Mesendoderm (in vitro differentiated cells): ENCODE measurements at regions not wholly inside any gene's neighbourhood (a gene's known extent, or its start where the extent isn't known, plus 50 kb on each side); places are given as distances from the start of the nearest gene placed in this dataset. TPM values are rescaled to one million over a fixed set of nuclear protein-coding genes. Genes with fewer than 3 reads are reported as not detected.

ENCODE experiments used
- DNase-seq: peaks from one replicate; pipeline ENCODE4 v3.0.0; 2013
- H2AK5ac ChIP-seq: 2 replicates; pipeline ENCODE4 v1.6.1; 2013; ENCODE audit warnings: low read length, inconsistent platforms
- H2BK120ac ChIP-seq: 2 replicates; pipeline ENCODE4 v1.6.1; 2013; ENCODE audit warnings: low read depth, mild to moderate bottlenecking, low read length, moderate library complexity, mixed read lengths
- H2BK15ac ChIP-seq: replicated peaks from 2 replicates; pipeline ENCODE4 v1.6.1; 2013; ENCODE audit warnings: low read depth, mild to moderate bottlenecking, moderate library complexity
- H2BK5ac ChIP-seq: 2 replicates; pipeline ENCODE4 v1.6.1; 2013; ENCODE audit warnings: low read length, inconsistent platforms
- H3K18ac ChIP-seq: 2 replicates; pipeline ENCODE4 v1.6.1; 2013; ENCODE audit warnings: mild to moderate bottlenecking, low read length, mixed read lengths
- H3K23ac ChIP-seq: one replicate; pipeline ENCODE4 v1.6.1; 2013; ENCODE audit warnings: low read length
- H3K27ac ChIP-seq: 2 replicates; pipeline ENCODE4 v1.5.1; 2013; ENCODE audit warnings: low read depth, mild to moderate bottlenecking, inconsistent platforms, low read length, moderate library complexity
- H3K27me3 ChIP-seq: 2 replicates; pipeline ENCODE4 v1.6.1; 2013; ENCODE audit warnings: low read length, control low read depth, mild to moderate bottlenecking, inconsistent platforms; ENCODE audit not compliant: insufficient read depth, poor library complexity
- H3K36me3 ChIP-seq: 2 replicates; pipeline ENCODE4 v1.6.1; 2013; ENCODE audit warnings: low read length, inconsistent platforms; ENCODE audit not compliant: control insufficient read depth, insufficient read depth
- H3K4ac ChIP-seq: one replicate; pipeline ENCODE4 v1.6.1; 2013; ENCODE audit warnings: low read depth, mild to moderate bottlenecking, low read length, moderate library complexity
- H3K4me1 ChIP-seq: 2 replicates; pipeline ENCODE4 v1.6.1; 2013; ENCODE audit warnings: low read depth, low read length, inconsistent platforms; ENCODE audit not compliant: control insufficient read depth
- H3K4me2 ChIP-seq: 2 replicates; pipeline ENCODE4 v1.6.1; 2013; ENCODE audit warnings: low read length
- H3K4me3 ChIP-seq: 2 replicates; pipeline ENCODE4 v1.5.1; 2013; ENCODE audit warnings: mild to moderate bottlenecking, low read length
- H3K56ac ChIP-seq: one replicate; pipeline ENCODE4 v1.6.1; 2013; ENCODE audit warnings: low read length
- H3K79me1 ChIP-seq: 2 replicates; pipeline ENCODE4 v1.6.1; 2013; ENCODE audit warnings: low read length, inconsistent platforms
- H3K79me2 ChIP-seq: 2 replicates; pipeline ENCODE4 v1.6.1; 2013; ENCODE audit warnings: mild to moderate bottlenecking, low read length; ENCODE audit not compliant: control insufficient read depth, insufficient read depth
- H3K9ac ChIP-seq: 2 replicates; pipeline ENCODE4 v1.6.1; 2013; ENCODE audit warnings: low read length, inconsistent platforms
- H4K5ac ChIP-seq: one replicate; pipeline ENCODE4 v1.6.1; 2013; ENCODE audit warnings: low read length
- H4K8ac ChIP-seq: one replicate; pipeline ENCODE4 v1.6.1; 2013; ENCODE audit warnings: low read depth, mild to moderate bottlenecking, control low read depth, low read length, moderate library complexity
- WGBS: extraction: QIAGEN DNeasy Blood & Tissue Kit; methylation state at CpG from one replicate; pipeline ENCODE4 v1.1.7; 2013; ENCODE audit warnings: low lambda C conversion rate, missing lambda C conversion rate; ENCODE audit not compliant: insufficient coverage; ENCODE audit errors: extremely low coverage; 5-methylcytosine and 5-hydroxymethylcytosine counted together
- small RNA-seq: library from polyadenylated mRNA; stranded (forward); fragments of <200 nt; extraction: miRNeasy Mini kit (QIAGEN cat#:217004); gene quantifications from one replicate; pipeline ENCODE3, GENCODE V24; 2013; ENCODE audit not compliant: insufficient read depth

- Histone ChIP-seq H3K79me1 (no peaks in the 10 kb centered on the region), H3K79me2 (no peaks in the 10 kb centered on the region), H2BK120ac (no peak overlapping the region), H3K18ac (no peak overlapping the region), H2BK15ac (no peak overlapping the region), H3K4me1 (peaks cover 3% of the 10 kb centered on the region), H3K27me3 (no peaks in the 10 kb centered on the region), H3K36me3 (no peaks in the 10 kb centered on the region), H2AK5ac (no peak overlapping the region), H3K9ac (no peak overlapping the region), H3K27ac (no peak overlapping the region), H2BK5ac (no peak overlapping the region), H3K56ac (no peak overlapping the region), H3K4ac (no peak overlapping the region), H3K4me3 (no peak overlapping the region), H4K5ac (no peak overlapping the region), H3K4me2 (no peak overlapping the region), H4K8ac (no peak overlapping the region), H3K23ac (no peak overlapping the region)
- no CpG with 5 or more reads among the region's 2 CpGs for WGBS
- DNase-seq: no peak
Measured at GRCh38 chr6:43837507-43837906, 67.5 kb downstream of the VEGFA start.

GRCh38 chr6:43836507-43837240, 66.7 kb downstream of the VEGFA start:
- no CpG with 5 or more reads among the region's 7 CpGs for WGBS
- peaks cover 3% of the 10 kb centered on the region for H3K4me1 ChIP-seq
- DNase-seq: no peak

More at GRCh38 chr6:43836507-43837240, 66.7 kb downstream of the VEGFA start:
- no peaks in the 10 kb centered on the region for H3K79me2 ChIP-seq
- no peak overlapping the region for H3K4me2 ChIP-seq
- H2AK5ac ChIP-seq: no peak overlapping the region
- H2BK5ac ChIP-seq: no peak overlapping the region
- no peak overlapping the region for H3K23ac ChIP-seq
- H2BK120ac ChIP-seq: no peak overlapping the region
- no peak overlapping the region for H2BK15ac ChIP-seq
- no peaks in the 10 kb centered on the region for H3K79me1 ChIP-seq
- no peak overlapping the region for H4K5ac ChIP-seq
- H4K8ac ChIP-seq: no peak overlapping the region
- H3K36me3 ChIP-seq: no peaks in the 10 kb centered on the region
- H3K27ac ChIP-seq: no peak overlapping the region
- H3K4me3 ChIP-seq: no peak overlapping the region
- H3K56ac ChIP-seq: no peak overlapping the region
- H3K18ac ChIP-seq: no peak overlapping the region
- no peaks in the 10 kb centered on the region for H3K27me3 ChIP-seq
- H3K9ac ChIP-seq: no peak overlapping the region
- H3K4ac ChIP-seq: no peak overlapping the region

Small RNA genes in the stretch of these regions (small RNA-seq; reads per million reads assigned to genes)
- gene AL157371.1: not detected
